ENCODE measurements at regions not wholly inside any gene's neighbourhood (a gene's known extent, or its start where the extent isn't known, plus 50 kb on each side); places are given as distances from the start of the nearest gene placed in this dataset.

DNA sequence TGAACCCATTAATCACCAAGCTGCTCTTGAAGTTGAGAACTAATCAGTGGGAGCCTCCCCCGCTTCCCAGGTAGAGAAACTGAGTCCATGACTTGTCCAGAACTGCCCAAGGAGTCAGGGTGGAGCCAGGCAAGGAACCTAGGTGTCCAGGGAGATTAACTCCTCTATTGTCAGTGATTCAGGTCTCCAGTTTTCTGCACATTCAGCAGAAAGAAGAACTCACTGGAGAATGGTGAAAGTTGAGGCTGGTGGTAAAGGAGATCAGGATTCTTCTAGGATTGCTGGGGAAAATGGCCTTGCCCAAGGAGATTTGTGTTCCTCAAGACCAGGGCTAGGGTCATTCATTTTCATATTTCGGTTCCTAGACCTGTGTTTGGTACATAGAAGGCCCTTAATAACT, 87.2 kb upstream of the CISTR start:
- no peak for DNase-seq (ENCODE audit: low spot score)

- DNase-seq (ENCODE audit: low spot score), result no peak
These were observed 88.5 kb upstream of the CISTR start for GRCh38 chr12:53840316-53840715.

DNA sequence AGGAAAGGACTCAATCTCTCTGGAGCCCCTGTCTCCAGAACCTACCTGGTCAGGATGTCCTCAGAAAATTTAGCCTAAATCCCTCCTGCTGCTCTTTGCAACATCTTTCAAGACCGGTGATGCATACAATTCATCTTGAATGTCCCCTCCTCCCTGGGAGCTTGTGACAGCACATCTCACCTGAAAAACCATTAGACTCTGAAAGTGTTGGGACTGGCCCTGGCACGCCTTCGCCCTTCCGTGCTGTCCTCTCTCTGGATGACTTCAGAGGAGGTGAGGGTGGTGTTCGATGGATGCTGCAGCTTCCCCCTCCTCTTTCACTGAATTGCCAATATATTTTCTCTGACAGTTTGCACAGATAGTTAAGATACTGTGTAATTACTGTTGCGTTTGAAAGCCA, 90.9 kb upstream of the CISTR start:
- no peak for DNase-seq (ENCODE audit: low spot score)

DNA sequence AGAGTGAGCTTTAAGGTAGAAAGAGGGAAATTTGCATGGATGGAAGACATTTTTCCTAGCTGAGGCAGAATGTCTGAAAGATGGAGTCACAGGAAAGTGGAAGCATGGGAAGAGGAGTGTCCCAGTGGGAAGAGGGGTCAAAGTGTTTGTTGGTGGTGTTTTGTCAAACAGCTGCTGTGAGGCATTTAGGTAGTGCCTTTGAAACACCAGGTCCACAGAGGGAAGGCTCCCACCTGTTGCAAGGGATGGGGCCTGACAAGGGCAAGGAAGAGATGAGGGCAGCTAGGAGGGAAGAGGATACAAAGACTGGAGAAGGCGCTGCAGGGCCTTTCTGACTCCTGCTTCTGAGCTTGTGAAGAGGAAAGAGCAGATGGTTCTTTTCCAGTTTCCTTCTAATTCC, 91.8 kb upstream of the CISTR start:
- DNase-seq (ENCODE audit: low spot score), result no peak

- peak; percentile 53 for DNase-seq (ENCODE audit: low spot score)
These were observed 93.4 kb upstream of the HOXC13 start for GRCh38 chr12:53844994-53845844.

GRCh38 chr12:53845932-53846331, 92.7 kb upstream of the HOXC13 start:
- no peak for DNase-seq (ENCODE audit: low spot score)

DNA sequence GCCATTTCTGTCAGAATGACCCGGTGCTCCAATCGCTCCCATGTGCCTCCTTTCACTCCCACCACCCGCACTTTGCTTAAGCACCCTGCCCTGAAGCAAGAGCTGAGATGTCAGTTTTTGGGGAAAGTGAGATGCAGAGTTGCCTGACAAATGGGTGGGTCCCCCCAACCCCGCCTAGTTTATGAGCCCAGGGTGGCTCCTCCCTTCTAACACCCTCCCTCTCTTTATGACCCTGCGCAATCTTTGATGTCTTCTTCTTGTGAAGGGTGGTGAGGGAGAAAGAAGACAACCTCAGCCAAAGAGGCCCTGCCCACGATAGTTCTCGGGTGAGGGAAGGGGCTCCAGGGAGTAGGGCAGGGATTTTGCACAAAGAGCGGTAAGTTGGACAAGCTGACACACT, 89.5 kb upstream of the HOXC13 start:
- no peak for DNase-seq (ENCODE audit: low spot score)

DNA sequence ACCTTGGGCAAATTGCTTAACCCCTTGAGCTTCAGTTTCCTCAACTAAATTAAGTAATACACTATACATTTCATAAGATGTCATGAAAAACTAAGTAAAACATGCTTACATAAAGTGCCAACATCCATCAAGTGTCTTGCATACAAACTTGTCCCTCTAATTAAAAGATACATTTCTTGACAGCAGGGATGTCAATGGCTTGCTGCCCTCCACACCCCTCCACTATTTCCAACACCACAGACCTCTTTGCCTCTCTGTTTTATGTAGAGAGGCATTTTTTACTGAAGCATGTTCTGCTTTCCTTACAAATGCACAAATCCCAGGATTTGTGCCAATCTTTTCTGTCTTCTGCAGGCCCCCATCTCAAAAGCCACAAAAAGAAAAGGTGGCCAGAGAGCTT, 89.0 kb upstream of the HOXC13 start:
- no peak for DNase-seq (ENCODE audit: low spot score)

GRCh38 chr12:53852061-53852460, 86.6 kb upstream of the HOXC13 start:
- DNase-seq (ENCODE audit: low spot score), result no peak

- no peak for DNase-seq (ENCODE audit: low spot score)
These were observed 85.6 kb upstream of the HOXC13 start for GRCh38 chr12:53852992-53853391.

DNA sequence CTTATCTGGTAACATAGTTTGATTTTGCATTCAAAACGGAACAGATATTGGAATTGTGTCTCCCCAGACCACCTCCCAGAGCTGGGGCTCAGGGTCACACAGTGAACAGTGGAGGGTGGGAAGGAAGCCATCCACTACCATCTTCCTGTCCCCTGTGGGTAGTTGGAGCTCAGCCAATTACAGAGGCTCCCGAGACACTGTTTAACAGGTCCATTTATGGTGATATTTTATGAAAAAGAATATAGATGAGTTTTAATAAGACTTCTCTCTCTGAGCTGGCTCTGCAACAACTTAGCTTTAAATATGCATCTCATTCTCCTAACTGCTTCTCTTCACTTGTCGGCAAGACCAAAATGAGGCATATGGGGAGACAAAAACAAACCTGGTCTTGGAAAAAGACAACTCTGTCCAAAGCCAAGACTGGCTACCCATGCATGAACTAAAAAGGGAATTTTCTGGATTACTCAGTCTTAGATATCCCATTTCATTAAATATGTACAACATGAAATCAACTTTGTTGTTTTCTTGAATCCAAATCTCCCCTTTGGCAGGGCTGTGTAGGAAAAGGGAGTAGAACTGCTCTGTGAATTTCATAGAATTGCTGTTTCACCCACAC, 83.8 kb upstream of the HOXC13 start:
- DNase-seq (ENCODE audit: low spot score), result no peak

DNA sequence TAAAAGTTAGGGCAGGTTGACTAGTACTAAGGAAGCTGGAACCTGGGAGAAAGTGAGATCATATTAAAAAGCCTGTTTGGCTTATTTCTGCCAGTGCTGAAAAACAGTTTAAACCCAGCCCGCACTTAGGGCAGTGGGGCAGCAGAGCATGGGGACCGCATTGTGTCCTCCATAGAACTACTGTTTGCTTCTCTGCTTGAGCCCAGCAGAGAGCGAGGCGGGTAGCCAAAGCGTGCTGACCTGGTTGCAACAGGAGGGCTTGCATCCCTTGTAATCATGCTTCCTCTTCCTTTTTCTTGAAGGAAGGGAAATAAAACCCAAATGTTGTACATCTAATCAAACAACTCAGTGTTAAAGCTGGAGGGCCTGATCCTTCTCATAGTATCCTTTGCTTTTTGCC, 82.5 kb upstream of the HOXC13 start:
- no peak for DNase-seq (ENCODE audit: low spot score)

GRCh38 chr12:53857666-53858065, 81.0 kb upstream of the HOXC13 start:
- no peak for DNase-seq (ENCODE audit: low spot score)

GRCh38 chr12:53860426-53861345, 77.9 kb upstream of the HOXC13 start:
- no peak for DNase-seq (ENCODE audit: low spot score)

- no peak for DNase-seq (ENCODE audit: low spot score)
These were observed 76.4 kb upstream of the HOXC13 start for GRCh38 chr12:53862206-53862605.

GRCh38 chr12:53862831-53863230, 75.8 kb upstream of the HOXC13 start:
- DNase-seq (ENCODE audit: low spot score), result peak; percentile 29

DNA sequence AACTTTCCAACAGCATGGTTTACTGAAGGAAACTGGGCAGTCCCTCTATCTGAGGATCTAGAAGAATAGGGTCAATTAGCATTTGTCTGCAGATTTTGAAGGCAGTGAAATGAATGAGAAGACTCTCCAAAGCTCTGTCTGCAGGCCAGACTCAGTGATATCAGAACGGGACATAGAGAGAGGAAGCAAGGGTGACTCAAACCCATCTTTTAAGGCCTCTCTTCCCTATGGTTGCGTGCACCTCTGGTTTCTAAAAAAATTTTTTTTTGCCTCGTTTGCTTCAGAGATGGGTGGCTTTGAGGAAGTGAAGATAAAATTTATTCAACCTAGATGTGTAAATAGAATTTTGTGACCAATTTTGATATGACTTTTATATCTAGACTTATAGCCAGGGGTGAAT, 71.9 kb upstream of the HOXC13 start:
- DNase-seq (ENCODE audit: low spot score), result no peak

DNA sequence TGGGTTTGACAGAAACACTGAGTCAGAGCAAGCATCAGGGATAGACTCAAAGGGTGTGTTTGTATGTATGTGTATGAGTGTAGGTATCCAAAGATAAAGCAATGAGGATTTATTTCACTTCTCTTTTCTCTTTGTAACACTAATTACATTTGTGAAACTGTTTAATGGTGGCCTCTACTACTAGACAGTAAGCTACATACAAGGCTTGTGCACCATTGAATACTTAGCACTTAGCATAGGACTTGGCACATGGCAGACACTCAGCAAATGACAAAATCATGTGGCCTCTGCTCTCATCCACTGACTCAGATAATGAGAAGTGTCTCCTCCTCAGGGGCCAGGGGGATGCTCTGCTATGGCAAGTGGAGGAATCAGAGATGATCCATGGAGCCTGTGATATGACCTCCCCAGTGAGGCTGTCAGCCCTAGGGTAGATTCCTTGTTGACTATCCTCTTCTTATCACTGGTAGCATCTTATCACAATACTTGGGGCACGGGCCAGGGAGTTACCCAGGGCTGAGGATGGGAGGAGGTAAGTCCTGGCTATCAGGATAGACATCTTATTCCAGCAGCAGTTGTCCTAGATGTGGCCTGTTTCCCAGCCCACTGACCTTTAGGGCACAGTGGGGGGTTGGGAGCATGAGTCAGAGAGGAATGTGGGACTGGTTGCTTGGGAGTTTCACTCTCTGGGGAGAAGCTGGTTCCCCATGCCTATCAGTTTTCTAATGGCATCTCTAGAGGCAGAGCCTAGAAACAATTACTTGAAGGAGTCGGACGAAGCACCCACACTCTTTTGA, 71.2 kb upstream of the HOXC13 start:
- DNase-seq (ENCODE audit: low spot score), result peak; percentile 36

DNA sequence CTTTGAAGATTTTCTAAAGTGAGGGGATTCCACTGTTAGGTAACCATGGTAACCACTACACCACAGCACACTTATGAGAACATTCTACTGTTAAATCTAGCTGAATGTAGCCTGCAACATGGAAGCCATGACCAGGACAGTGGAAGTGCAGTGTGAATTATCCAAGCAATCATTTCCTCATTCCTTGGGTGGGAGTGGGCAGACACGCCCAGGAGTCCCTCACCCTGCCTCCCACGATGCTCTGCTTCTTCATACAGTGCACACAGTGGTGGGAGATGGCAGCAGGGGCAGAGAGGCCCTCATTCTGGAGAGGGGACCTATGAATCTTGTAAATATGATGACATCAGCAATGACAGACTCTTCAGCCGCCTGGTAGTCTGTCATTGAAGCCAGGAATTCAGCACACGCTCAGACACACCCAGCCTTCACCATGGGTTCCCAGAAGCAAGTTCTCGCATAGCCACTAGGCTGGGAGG, 70.1 kb upstream of the HOXC13 start:
- DNase-seq (ENCODE audit: low spot score), result no peak

- no peak for DNase-seq (ENCODE audit: low spot score)
These were observed 69.1 kb upstream of the HOXC13 start for GRCh38 chr12:53869500-53869899.

- DNase-seq (ENCODE audit: low spot score), result no peak
These were observed 68.5 kb upstream of the HOXC13 start for GRCh38 chr12:53870117-53870516.

- DNase-seq (ENCODE audit: low spot score), result no peak
These were observed 67.3 kb upstream of the HOXC13 start for GRCh38 chr12:53871367-53871766.

All from AG08396 (cell line).